ENCODE measurements at regions not wholly inside any gene's neighbourhood (a gene's known extent, or its start where the extent isn't known, plus 50 kb on each side); places are given as distances from the start of the nearest gene placed in this dataset.
"Not testable (repeated sequence)": the region's sequence is repeated elsewhere in the genome, so short reads cannot be mapped to it uniquely, and the experiment has no call there.

DNA sequence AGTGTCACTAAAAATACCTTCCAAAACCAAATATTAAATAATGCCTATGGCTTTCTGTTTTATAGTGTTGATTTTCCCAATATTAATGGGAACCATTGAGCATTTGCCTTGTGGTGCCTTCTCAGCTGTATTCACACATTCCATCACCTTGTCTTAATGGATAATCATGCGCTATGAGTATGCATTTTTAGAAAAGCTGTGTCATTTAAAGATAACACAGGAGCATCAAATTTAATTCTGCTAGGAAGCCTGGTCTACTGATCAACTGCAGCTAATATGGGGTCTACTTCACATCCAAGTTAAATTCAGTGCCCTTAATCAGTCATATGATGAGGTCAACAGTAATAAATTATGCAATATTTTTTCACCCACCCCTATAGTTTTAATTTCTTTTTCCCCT lies 1177.8 kb downstream of the FOXD4L5 start:
- TF ChIP-seq, protein P1, sequence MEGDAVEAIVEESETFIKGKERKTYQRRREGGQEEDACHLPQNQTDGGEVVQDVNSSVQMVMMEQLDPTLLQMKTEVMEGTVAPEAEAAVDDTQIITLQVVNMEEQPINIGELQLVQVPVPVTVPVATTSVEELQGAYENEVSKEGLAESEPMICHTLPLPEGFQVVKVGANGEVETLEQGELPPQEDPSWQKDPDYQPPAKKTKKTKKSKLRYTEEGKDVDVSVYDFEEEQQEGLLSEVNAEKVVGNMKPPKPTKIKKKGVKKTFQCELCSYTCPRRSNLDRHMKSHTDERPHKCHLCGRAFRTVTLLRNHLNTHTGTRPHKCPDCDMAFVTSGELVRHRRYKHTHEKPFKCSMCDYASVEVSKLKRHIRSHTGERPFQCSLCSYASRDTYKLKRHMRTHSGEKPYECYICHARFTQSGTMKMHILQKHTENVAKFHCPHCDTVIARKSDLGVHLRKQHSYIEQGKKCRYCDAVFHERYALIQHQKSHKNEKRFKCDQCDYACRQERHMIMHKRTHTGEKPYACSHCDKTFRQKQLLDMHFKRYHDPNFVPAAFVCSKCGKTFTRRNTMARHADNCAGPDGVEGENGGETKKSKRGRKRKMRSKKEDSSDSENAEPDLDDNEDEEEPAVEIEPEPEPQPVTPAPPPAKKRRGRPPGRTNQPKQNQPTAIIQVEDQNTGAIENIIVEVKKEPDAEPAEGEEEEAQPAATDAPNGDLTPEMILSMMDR (IDR thresholded peaks at IDR 0.05) = not testable (repeated sequence)
- not testable (repeated sequence) for TF ChIP-seq EZH2 (IDR thresholded peaks at IDR 0.05; ENCODE audit: borderline replicate concordance, insufficient read depth, low read depth, low read length, poor library complexity, severe bottlenecking)

Data from B cell (primary cell).